Keratinocyte (primary cell): ENCODE measurements at regions not wholly inside any gene's neighbourhood (a gene's known extent, or its start where the extent isn't known, plus 50 kb on each side); places are given as distances from the start of the nearest gene placed in this dataset.

Source experiments
- DNase-seq: peaks from one replicate; pipeline ENCODE4 v3.0.0-alpha.2; 2011; ENCODE audit warnings: low read depth, missing footprints, low spot score
- FAIRE-seq: peaks from 2 replicates; lab custom pipeline; 2011; peaks lifted over from hg19 to GRCh38; lab: Jason Lieb, UNC
- H2AFZ ChIP-seq: 2 replicates; pipeline ENCODE4 v1.6.0; 2012; ENCODE audit warnings: low read length, control low read depth, inconsistent platforms; ENCODE audit not compliant: control insufficient read depth
- H3K27ac ChIP-seq: 2 replicates; pipeline ENCODE4 v1.5.1; 2011; ENCODE audit warnings: low read length; ENCODE audit not compliant: control insufficient read depth, insufficient read depth
- H3K27me3 ChIP-seq: 3 replicates; pipeline ENCODE4 v1.6.0; 2011; ENCODE audit warnings: low read length; ENCODE audit not compliant: control insufficient read depth, insufficient read depth; ENCODE audit errors: extremely low read depth
- H3K36me3 ChIP-seq, 2 experiments: 2 replicates in 1 of 2; 3 replicates in 1 of 2; pipeline ENCODE4 v1.5.1; 2011; ENCODE audit warnings: low read length in 2 of 2, mild to moderate bottlenecking in 1 of 2; ENCODE audit not compliant: control insufficient read depth in 2 of 2, insufficient read depth in 2 of 2; ENCODE audit errors: extremely low read depth in 1 of 2
- H3K4me1 ChIP-seq: 3 replicates; pipeline ENCODE4 v1.5.1; 2011; ENCODE audit warnings: low read length; ENCODE audit not compliant: control insufficient read depth, insufficient read depth; ENCODE audit errors: extremely low read depth
- H3K4me2 ChIP-seq: 3 replicates; pipeline ENCODE4 v1.6.0; 2011; ENCODE audit warnings: low read depth, low read length; ENCODE audit not compliant: control insufficient read depth, insufficient read depth; ENCODE audit errors: extremely low read depth
- H3K4me3 ChIP-seq, 3 experiments: fragments of 200-600 bp in 1 of 3; sonication (generic) in 1 of 3; 2 replicates in 2 of 3; 3 replicates in 1 of 3; pipeline ENCODE4 v1.5.1; 2011 to 2016; ENCODE audit warnings: low read length in 3 of 3, mild to moderate bottlenecking in 3 of 3, control low read depth in 2 of 3, inconsistent platforms in 1 of 3, low read depth in 1 of 3, mixed read lengths in 1 of 3, mixed run types in 1 of 3, moderate library complexity in 1 of 3; ENCODE audit not compliant: control insufficient read depth in 2 of 3, insufficient read depth in 2 of 3; ENCODE audit errors: extremely low read depth in 1 of 3
- H3K79me2 ChIP-seq: 2 replicates; pipeline ENCODE4 v1.6.0; 2012; ENCODE audit warnings: low read length; ENCODE audit not compliant: control insufficient read depth, insufficient read depth
- H3K9ac ChIP-seq: 3 replicates; pipeline ENCODE4 v1.6.0; 2011; ENCODE audit warnings: low read length; ENCODE audit not compliant: control insufficient read depth, insufficient read depth; ENCODE audit errors: extremely low read depth
- H3K9me1 ChIP-seq: 3 replicates; pipeline ENCODE4 v1.6.0; 2011; ENCODE audit warnings: low read length; ENCODE audit not compliant: control insufficient read depth, insufficient read depth; ENCODE audit errors: extremely low read depth
- H3K9me3 ChIP-seq: 2 replicates; pipeline ENCODE4 v1.5.1; 2012; ENCODE audit warnings: low read depth, low read length; ENCODE audit not compliant: control insufficient read depth
- H4K20me1 ChIP-seq: 3 replicates; pipeline ENCODE4 v1.6.0; 2011; ENCODE audit warnings: low read length; ENCODE audit not compliant: control insufficient read depth, insufficient read depth; ENCODE audit errors: extremely low read depth
- EZH2 ChIP-seq: IDR thresholded peaks from one replicate; pipeline ENCODE4 v1.6.1; 2012; ENCODE audit warnings: inconsistent platforms, mild to moderate bottlenecking, low read length, moderate library complexity
- dilution Hi-C: fragments of 300-500 bp; cut with MboI; formaldehyde crosslinking; loops from one replicate; pipeline ENCODE4 v1.7.0; 2020; ENCODE audit warnings: low sequenced_read_pairs; ENCODE audit not compliant: extremely low pct_ligation_motif_present
- TF ChIP-seq, protein P1 (sequence below), 3 experiments: IDR thresholded peaks in 1 of 3; conservative IDR thresholded peaks in 1 of 3; optimal IDR thresholded peaks in 1 of 3; 2 replicates in 2 of 3; 3 replicates in 1 of 3; pipeline versions ENCODE3 to v1.5.1; 2011; ENCODE audit warnings: low read length in 3 of 3, mild to moderate bottlenecking in 3 of 3, moderate library complexity in 2 of 3, control low read depth in 1 of 3, inconsistent platforms in 1 of 3; ENCODE audit not compliant: insufficient read depth in 2 of 3; ENCODE audit errors: extremely low read depth in 1 of 3

GRCh38 chr14:86050757-86051156, 520.8 kb downstream of the FLRT2 start:
- Histone ChIP-seq H3K9me1 (no peaks in the 10 kb centered on the region), H3K36me3 (no peaks in the 10 kb centered on the region), H2AFZ (no peak overlapping the region), H3K27me3 (no peaks in the 10 kb centered on the region), H3K4me1 (no peaks in the 10 kb centered on the region), H3K4me3 (no peak overlapping the region), H3K4me2 (no peak overlapping the region), H3K9me3 (no peaks in the 10 kb centered on the region), H4K20me1 (no peaks in the 10 kb centered on the region), H3K9ac (no peak overlapping the region), H3K79me2 (no peaks in the 10 kb centered on the region), H3K27ac (no peak overlapping the region)
- DNase-seq (no peak), FAIRE-seq (no peak)
- dilution Hi-C loops, result no loop called here
- TF ChIP-seq, protein P1, sequence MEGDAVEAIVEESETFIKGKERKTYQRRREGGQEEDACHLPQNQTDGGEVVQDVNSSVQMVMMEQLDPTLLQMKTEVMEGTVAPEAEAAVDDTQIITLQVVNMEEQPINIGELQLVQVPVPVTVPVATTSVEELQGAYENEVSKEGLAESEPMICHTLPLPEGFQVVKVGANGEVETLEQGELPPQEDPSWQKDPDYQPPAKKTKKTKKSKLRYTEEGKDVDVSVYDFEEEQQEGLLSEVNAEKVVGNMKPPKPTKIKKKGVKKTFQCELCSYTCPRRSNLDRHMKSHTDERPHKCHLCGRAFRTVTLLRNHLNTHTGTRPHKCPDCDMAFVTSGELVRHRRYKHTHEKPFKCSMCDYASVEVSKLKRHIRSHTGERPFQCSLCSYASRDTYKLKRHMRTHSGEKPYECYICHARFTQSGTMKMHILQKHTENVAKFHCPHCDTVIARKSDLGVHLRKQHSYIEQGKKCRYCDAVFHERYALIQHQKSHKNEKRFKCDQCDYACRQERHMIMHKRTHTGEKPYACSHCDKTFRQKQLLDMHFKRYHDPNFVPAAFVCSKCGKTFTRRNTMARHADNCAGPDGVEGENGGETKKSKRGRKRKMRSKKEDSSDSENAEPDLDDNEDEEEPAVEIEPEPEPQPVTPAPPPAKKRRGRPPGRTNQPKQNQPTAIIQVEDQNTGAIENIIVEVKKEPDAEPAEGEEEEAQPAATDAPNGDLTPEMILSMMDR (optimal IDR thresholded peaks at IDR 0.05 in 1 of 3, IDR thresholded peaks at IDR 0.05 in 1 of 3, conservative IDR thresholded peaks at IDR 0.05 in 1 of 3; ENCODE audit: extremely low read depth in 1 of 3, insufficient read depth in 2 of 3, low read length in 3 of 3), result no peak
- TF ChIP-seq EZH2, result no peak

GRCh38 chr14:86050072-86050683, 520.2 kb downstream of the FLRT2 start:
- no peaks in the 10 kb centered on the region for H3K9me3 ChIP-seq
- no peaks in the 10 kb centered on the region for H4K20me1 ChIP-seq
- H3K79me2 ChIP-seq, result no peaks in the 10 kb centered on the region
- FAIRE-seq (no peak), DNase-seq (no peak)
- no peak overlapping the region for H3K27ac ChIP-seq
- H3K9ac ChIP-seq, result no peak overlapping the region
- dilution Hi-C loops, result no loop called here
- H3K4me3 ChIP-seq, result no peak overlapping the region
- H3K27me3 ChIP-seq, result no peaks in the 10 kb centered on the region
- TF ChIP-seq, protein P1 (optimal IDR thresholded peaks at IDR 0.05 in 1 of 3, IDR thresholded peaks at IDR 0.05 in 1 of 3, conservative IDR thresholded peaks at IDR 0.05 in 1 of 3; ENCODE audit: extremely low read depth in 1 of 3, insufficient read depth in 2 of 3, low read length in 3 of 3), result no peak
- TF ChIP-seq EZH2, result no peak
- H3K36me3 ChIP-seq, result no peaks in the 10 kb centered on the region
- H2AFZ ChIP-seq, result no peak overlapping the region
- H3K4me1 ChIP-seq, result no peaks in the 10 kb centered on the region
- no peaks in the 10 kb centered on the region for H3K9me1 ChIP-seq
- no peak overlapping the region for H3K4me2 ChIP-seq
